ENCODE measurements at regions not wholly inside any gene's neighbourhood (a gene's known extent, or its start where the extent isn't known, plus 50 kb on each side); places are given as distances from the start of the nearest gene placed in this dataset.

- H4K20me1 ChIP-seq (ENCODE audit: insufficient read depth): no peaks in the 10 kb centered on the region
- H3K4me2 ChIP-seq (ENCODE audit: low read length): no peak overlapping the region
- no peaks in the 10 kb centered on the region for H3K9me3 ChIP-seq (ENCODE audit: low read length)
- H3K36me3 ChIP-seq (ENCODE audit: insufficient read depth, low read length): no peaks in the 10 kb centered on the region
- no peaks in the 10 kb centered on the region for H3K27me3 ChIP-seq (ENCODE audit: insufficient read depth, low read depth, low read length)
- no peaks in the 10 kb centered on the region for H3K9me2 ChIP-seq (ENCODE audit: insufficient read depth, low read length)
- H2AFZ ChIP-seq (ENCODE audit: low read depth, low read length): no peak overlapping the region
- H3K79me2 ChIP-seq (replicated peaks; ENCODE audit: insufficient read depth, low read length): no peaks in the 10 kb centered on the region
- H3K27ac ChIP-seq (ENCODE audit: low read length): no peak overlapping the region
- TF ChIP-seq, protein P1, sequence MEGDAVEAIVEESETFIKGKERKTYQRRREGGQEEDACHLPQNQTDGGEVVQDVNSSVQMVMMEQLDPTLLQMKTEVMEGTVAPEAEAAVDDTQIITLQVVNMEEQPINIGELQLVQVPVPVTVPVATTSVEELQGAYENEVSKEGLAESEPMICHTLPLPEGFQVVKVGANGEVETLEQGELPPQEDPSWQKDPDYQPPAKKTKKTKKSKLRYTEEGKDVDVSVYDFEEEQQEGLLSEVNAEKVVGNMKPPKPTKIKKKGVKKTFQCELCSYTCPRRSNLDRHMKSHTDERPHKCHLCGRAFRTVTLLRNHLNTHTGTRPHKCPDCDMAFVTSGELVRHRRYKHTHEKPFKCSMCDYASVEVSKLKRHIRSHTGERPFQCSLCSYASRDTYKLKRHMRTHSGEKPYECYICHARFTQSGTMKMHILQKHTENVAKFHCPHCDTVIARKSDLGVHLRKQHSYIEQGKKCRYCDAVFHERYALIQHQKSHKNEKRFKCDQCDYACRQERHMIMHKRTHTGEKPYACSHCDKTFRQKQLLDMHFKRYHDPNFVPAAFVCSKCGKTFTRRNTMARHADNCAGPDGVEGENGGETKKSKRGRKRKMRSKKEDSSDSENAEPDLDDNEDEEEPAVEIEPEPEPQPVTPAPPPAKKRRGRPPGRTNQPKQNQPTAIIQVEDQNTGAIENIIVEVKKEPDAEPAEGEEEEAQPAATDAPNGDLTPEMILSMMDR (IDR thresholded peaks at IDR 0.05; ENCODE audit: poor library complexity, severe bottlenecking): no peak
- TF ChIP-seq EP300 (conservative IDR thresholded peaks at IDR 0.05; ENCODE audit: poor library complexity, severe bottlenecking) (no peak), POLR2AphosphoS5 (IDR thresholded peaks at IDR 0.05) (no peak), TAF1 (IDR thresholded peaks at IDR 0.05; ENCODE audit: low read depth) (no peak), MXI1 (conservative IDR thresholded peaks at IDR 0.05; ENCODE audit: poor library complexity, severe bottlenecking) (no peak), SMC3 (conservative IDR thresholded peaks at IDR 0.05; ENCODE audit: poor library complexity) (no peak), REST (IDR thresholded peaks at IDR 0.05; ENCODE audit: borderline replicate concordance) (no peak), RAD21 (conservative IDR thresholded peaks at IDR 0.05) (no peak), EZH2 (IDR thresholded peaks at IDR 0.05; ENCODE audit: borderline replicate concordance, insufficient read depth, low read length, poor library complexity, severe bottlenecking) (no peak)
- H3K9ac ChIP-seq (ENCODE audit: low read length): no peak overlapping the region
- H3F3A ChIP-seq (ENCODE audit: insufficient read depth, low read length, poor library complexity, severe bottlenecking): no peaks in the 10 kb centered on the region
- H3K4me3 ChIP-seq (ENCODE audit: low read length): no peak overlapping the region
Observed at GRCh38 chr19:31014668-31015067, 334.6 kb downstream of the TSHZ3 start.

- Histone ChIP-seq H3F3A (ENCODE audit: insufficient read depth, low read length, poor library complexity, severe bottlenecking) (no peaks in the 10 kb centered on the region), H3K4me3 (ENCODE audit: low read length) (no peak overlapping the region), H3K9ac (ENCODE audit: low read length) (no peak overlapping the region), H3K27me3 (ENCODE audit: insufficient read depth, low read depth, low read length) (no peaks in the 10 kb centered on the region), H4K20me1 (ENCODE audit: insufficient read depth) (no peaks in the 10 kb centered on the region), H3K4me2 (ENCODE audit: low read length) (no peak overlapping the region), H3K79me2 (replicated peaks; ENCODE audit: insufficient read depth, low read length) (no peaks in the 10 kb centered on the region), H3K27ac (ENCODE audit: low read length) (no peak overlapping the region), H3K9me3 (ENCODE audit: low read length) (no peaks in the 10 kb centered on the region), H3K9me2 (ENCODE audit: insufficient read depth, low read length) (no peaks in the 10 kb centered on the region), H2AFZ (ENCODE audit: low read depth, low read length) (no peak overlapping the region), H3K36me3 (ENCODE audit: insufficient read depth, low read length) (no peaks in the 10 kb centered on the region)
- TF ChIP-seq EZH2 (IDR thresholded peaks at IDR 0.05; ENCODE audit: borderline replicate concordance, insufficient read depth, low read length, poor library complexity, severe bottlenecking) (no peak), TAF1 (IDR thresholded peaks at IDR 0.05; ENCODE audit: low read depth) (no peak), POLR2AphosphoS5 (IDR thresholded peaks at IDR 0.05) (no peak), REST (IDR thresholded peaks at IDR 0.05; ENCODE audit: borderline replicate concordance) (no peak), RAD21 (conservative IDR thresholded peaks at IDR 0.05) (no peak), SMC3 (conservative IDR thresholded peaks at IDR 0.05; ENCODE audit: poor library complexity) (no peak), MXI1 (conservative IDR thresholded peaks at IDR 0.05; ENCODE audit: poor library complexity, severe bottlenecking) (no peak), EP300 (conservative IDR thresholded peaks at IDR 0.05; ENCODE audit: poor library complexity, severe bottlenecking) (no peak)
- TF ChIP-seq, protein P1 (IDR thresholded peaks at IDR 0.05; ENCODE audit: poor library complexity, severe bottlenecking): no peak
Observed at GRCh38 chr19:31013384-31014020, 335.7 kb downstream of the TSHZ3 start.

All from neural cell (in vitro differentiated cells).